OCI-LY1 (cell line): ENCODE measurements at regions not wholly inside any gene's neighbourhood (a gene's known extent, or its start where the extent isn't known, plus 50 kb on each side); places are given as distances from the start of the nearest gene placed in this dataset.

Experiments used
- H2AFZ ChIP-seq: fragments of 200-600 bp; sonication (generic), shearing (Covaris generic); 2 replicates; pipeline ENCODE4 v1.6.0; 2014; ENCODE audit warnings: antibody characterized with exemption, mild to moderate bottlenecking, low read length
- H3F3A ChIP-seq: fragments of 200-600 bp; sonication (generic), shearing (Covaris generic); 2 replicates; pipeline ENCODE4 v1.6.0; 2014; ENCODE audit warnings: mild to moderate bottlenecking, antibody characterized with exemption, low read length, moderate library complexity; ENCODE audit not compliant: insufficient read depth
- H3K27ac ChIP-seq: fragments of 200-600 bp; sonication (generic); 2 replicates; pipeline ENCODE4 v1.5.1; 2014; ENCODE audit warnings: low read length, mixed run types, mild to moderate bottlenecking, low read depth; ENCODE audit not compliant: poor library complexity, severe bottlenecking
- H3K27me3 ChIP-seq: fragments of 200-600 bp; sonication (generic); 2 replicates; pipeline ENCODE4 v1.6.0; 2014; ENCODE audit warnings: antibody characterized with exemption, mild to moderate bottlenecking, low read length, moderate library complexity; ENCODE audit not compliant: insufficient read depth
- H3K36me3 ChIP-seq: fragments of 200-600 bp; sonication (generic); 2 replicates; pipeline ENCODE4 v1.6.1; 2014; ENCODE audit warnings: mild to moderate bottlenecking, antibody characterized with exemption, low read length, moderate library complexity, mixed read lengths; ENCODE audit not compliant: insufficient read depth
- H3K4me1 ChIP-seq: fragments of 200-600 bp; sonication (generic); 2 replicates; pipeline ENCODE4 v1.5.1; 2014; ENCODE audit warnings: mild to moderate bottlenecking, low read length, moderate library complexity; ENCODE audit not compliant: insufficient read depth, severe bottlenecking
- H3K4me2 ChIP-seq: fragments of 200-600 bp; sonication (generic), shearing (Covaris generic); 2 replicates; pipeline ENCODE4 v1.6.1; 2014; ENCODE audit warnings: low read length
- H3K4me3 ChIP-seq: fragments of 200-600 bp; sonication (generic); 2 replicates; pipeline ENCODE4 v1.5.1; 2014; ENCODE audit warnings: low read length, low read depth, mild to moderate bottlenecking, mixed read lengths; ENCODE audit not compliant: poor library complexity, severe bottlenecking
- H3K79me2 ChIP-seq: fragments of 200-600 bp; shearing (Covaris generic); 2 replicates; pipeline ENCODE4 v1.6.1; 2016; ENCODE audit warnings: mixed run types, low read length, mixed read lengths; ENCODE audit not compliant: insufficient read depth
- H3K9ac ChIP-seq: fragments of 200-600 bp; sonication (generic), shearing (Covaris generic); 2 replicates; pipeline ENCODE4 v1.6.1; 2014; ENCODE audit warnings: mild to moderate bottlenecking, low read length, mixed read lengths
- H3K9me2 ChIP-seq: fragments of 200-600 bp; sonication (generic), shearing (Covaris generic); 2 replicates; pipeline ENCODE4 v1.6.1; 2014; ENCODE audit warnings: low read depth, mild to moderate bottlenecking, low read length, mixed read lengths
- H3K9me3 ChIP-seq: fragments of 200-600 bp; shearing (Covaris generic); 2 replicates; pipeline ENCODE4 v1.6.1; 2014; ENCODE audit warnings: low read length, mixed read lengths
- H4K20me1 ChIP-seq: fragments of 200-600 bp; sonication (generic), shearing (Covaris generic); 2 replicates; pipeline ENCODE4 v1.6.0; 2016; ENCODE audit warnings: mild to moderate bottlenecking, low read length; ENCODE audit not compliant: insufficient read depth
- CTCF ChIP-seq: fragments of 200-600 bp; sonication (generic), shearing (Covaris generic); IDR thresholded peaks from 2 replicates; pipeline ENCODE4 v1.5.1; 2017; ENCODE audit warnings: mild to moderate bottlenecking, antibody characterized with exemption, low read length, moderate library complexity, mixed read lengths
- EZH2 ChIP-seq: fragments of 200-600 bp; sonication (generic), shearing (Covaris generic); IDR thresholded peaks from 2 replicates; pipeline ENCODE4 v1.8.0; 2017; ENCODE audit warnings: borderline replicate concordance, mixed run types, mild to moderate bottlenecking, antibody characterized with exemption, low read length, moderate library complexity, mixed read lengths

GRCh38 chr6:86825436-86825835, 111.9 kb upstream of the HTR1E start:
- Histone ChIP-seq H3K4me3 (no peak overlapping the region), H3K9ac (no peak overlapping the region), H3K9me2 (no peaks in the 10 kb centered on the region), H3K27ac (no peak overlapping the region), H3K4me2 (no peak overlapping the region), H3F3A (no peaks in the 10 kb centered on the region), H3K9me3 (no peaks in the 10 kb centered on the region), H3K27me3 (no peaks in the 10 kb centered on the region), H3K79me2 (no peaks in the 10 kb centered on the region), H2AFZ (no peak overlapping the region), H4K20me1 (no peaks in the 10 kb centered on the region), H3K4me1 (no peaks in the 10 kb centered on the region), H3K36me3 (no peaks in the 10 kb centered on the region)
- TF ChIP-seq CTCF (no peak), EZH2 (no peak)

- H3K9me2 ChIP-seq = no peaks in the 10 kb centered on the region
- H3K4me2 ChIP-seq = no peak overlapping the region
- no peaks in the 10 kb centered on the region for H4K20me1 ChIP-seq
- no peaks in the 10 kb centered on the region for H3K9me3 ChIP-seq
- H3K4me1 ChIP-seq = no peaks in the 10 kb centered on the region
- H3K27me3 ChIP-seq = no peaks in the 10 kb centered on the region
- no peaks in the 10 kb centered on the region for H3K79me2 ChIP-seq
- H2AFZ ChIP-seq = no peak overlapping the region
- no peak overlapping the region for H3K27ac ChIP-seq
- no peak overlapping the region for H3K9ac ChIP-seq
- no peaks in the 10 kb centered on the region for H3F3A ChIP-seq
- TF ChIP-seq CTCF (no peak), EZH2 (no peak)
- no peak overlapping the region for H3K4me3 ChIP-seq
- H3K36me3 ChIP-seq = no peaks in the 10 kb centered on the region
Measured at GRCh38 chr6:86822747-86823146, 114.6 kb upstream of the HTR1E start.

GRCh38 chr6:86820750-86821149, 116.6 kb upstream of the HTR1E start:
- H3K79me2 ChIP-seq = no peaks in the 10 kb centered on the region
- TF ChIP-seq CTCF (no peak), EZH2 (no peak)

More at GRCh38 chr6:86820750-86821149, 116.6 kb upstream of the HTR1E start:
- Histone ChIP-seq H3K36me3 (no peaks in the 10 kb centered on the region), H3F3A (no peaks in the 10 kb centered on the region), H3K27me3 (no peaks in the 10 kb centered on the region), H3K27ac (no peak overlapping the region), H3K4me1 (no peaks in the 10 kb centered on the region), H3K4me3 (no peak overlapping the region), H3K9me3 (no peaks in the 10 kb centered on the region), H3K4me2 (no peak overlapping the region), H4K20me1 (no peaks in the 10 kb centered on the region), H2AFZ (no peak overlapping the region), H3K9ac (no peak overlapping the region), H3K9me2 (no peaks in the 10 kb centered on the region)
